SU-DHL-6 (cell line): ENCODE measurements at regions not wholly inside any gene's neighbourhood (a gene's known extent, or its start where the extent isn't known, plus 50 kb on each side); places are given as distances from the start of the nearest gene placed in this dataset.
"Not testable (repeated sequence)": the region's sequence is repeated elsewhere in the genome, so short reads cannot be mapped to it uniquely, and the experiment has no call there.

ENCODE experiments used
- EZH2phosphoT487 ChIP-seq: fragments of 200-600 bp; sonication (generic), shearing (Covaris generic); conservative IDR thresholded peaks from 2 replicates; pipeline ENCODE4 v1.6.1; 2018; ENCODE audit warnings: mild to moderate bottlenecking, antibody characterized with exemption, low read length, moderate library complexity, mixed read lengths
- TF ChIP-seq, protein P1 (sequence below): fragments of 200-600 bp; sonication (generic); IDR thresholded peaks from one replicate; pipeline ENCODE4 v1.5.1; 2017; ENCODE audit warnings: antibody characterized with exemption, mild to moderate bottlenecking, low read length, moderate library complexity; ENCODE audit not compliant: insufficient read depth, poor library complexity, severe bottlenecking

DNA sequence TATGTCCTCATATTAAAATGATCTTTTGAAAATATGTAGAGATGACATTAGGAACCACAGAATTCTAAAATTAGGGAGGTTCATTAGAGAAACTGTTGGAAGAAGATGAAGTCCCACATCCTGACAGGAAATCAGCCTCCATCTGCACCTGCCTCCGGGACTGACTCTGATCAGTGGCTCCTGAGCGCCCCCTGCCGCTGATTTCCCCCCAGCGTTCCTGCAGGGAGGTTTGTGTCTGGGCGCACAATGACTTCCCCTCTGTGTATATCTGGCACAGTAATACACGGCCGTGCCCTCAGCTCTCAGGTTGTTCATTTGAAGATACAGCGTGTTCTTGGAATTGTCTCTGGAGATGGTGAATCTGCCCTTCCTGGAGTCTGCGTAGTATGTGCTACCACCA, 883.8 kb downstream of the TMEM121 start:
- TF ChIP-seq, protein P1, sequence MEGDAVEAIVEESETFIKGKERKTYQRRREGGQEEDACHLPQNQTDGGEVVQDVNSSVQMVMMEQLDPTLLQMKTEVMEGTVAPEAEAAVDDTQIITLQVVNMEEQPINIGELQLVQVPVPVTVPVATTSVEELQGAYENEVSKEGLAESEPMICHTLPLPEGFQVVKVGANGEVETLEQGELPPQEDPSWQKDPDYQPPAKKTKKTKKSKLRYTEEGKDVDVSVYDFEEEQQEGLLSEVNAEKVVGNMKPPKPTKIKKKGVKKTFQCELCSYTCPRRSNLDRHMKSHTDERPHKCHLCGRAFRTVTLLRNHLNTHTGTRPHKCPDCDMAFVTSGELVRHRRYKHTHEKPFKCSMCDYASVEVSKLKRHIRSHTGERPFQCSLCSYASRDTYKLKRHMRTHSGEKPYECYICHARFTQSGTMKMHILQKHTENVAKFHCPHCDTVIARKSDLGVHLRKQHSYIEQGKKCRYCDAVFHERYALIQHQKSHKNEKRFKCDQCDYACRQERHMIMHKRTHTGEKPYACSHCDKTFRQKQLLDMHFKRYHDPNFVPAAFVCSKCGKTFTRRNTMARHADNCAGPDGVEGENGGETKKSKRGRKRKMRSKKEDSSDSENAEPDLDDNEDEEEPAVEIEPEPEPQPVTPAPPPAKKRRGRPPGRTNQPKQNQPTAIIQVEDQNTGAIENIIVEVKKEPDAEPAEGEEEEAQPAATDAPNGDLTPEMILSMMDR: peak; percentile 28
- TF ChIP-seq EZH2phosphoT487: not testable (repeated sequence)
